NCI-H1417 (cell line): ENCODE measurements at regions not wholly inside any gene's neighbourhood (a gene's known extent, or its start where the extent isn't known, plus 50 kb on each side); places are given as distances from the start of the nearest gene placed in this dataset.

ENCODE experiments used
- DNase-seq, 3 experiments: peaks; one replicate each; lab custom pipeline; 2025; lab: John Stamatoyannopoulos, UW

GRCh38 chr1:57868239-57868638, 444.4 kb upstream of the DAB1 start:
- no peak for DNase-seq

- peak in 1 of 3 experiments; percentile 77 for DNase-seq
Measured at GRCh38 chr1:57866998-57867397, 443.1 kb upstream of the DAB1 start.

- no peak for DNase-seq
Measured at GRCh38 chr1:57860931-57861565, 437.2 kb upstream of the DAB1 start.

- DNase-seq = peak in 1 of 3 experiments; percentile 16
Measured at GRCh38 chr1:57860325-57860724, 436.5 kb upstream of the DAB1 start.

GRCh38 chr1:57858740-57859139, 434.9 kb upstream of the DAB1 start:
- no peak for DNase-seq

- no peak for DNase-seq
Measured at GRCh38 chr1:57857809-57858208, 433.9 kb upstream of the DAB1 start.

GRCh38 chr1:57854436-57854835, 430.6 kb upstream of the DAB1 start:
- DNase-seq = no peak

GRCh38 chr1:57850176-57850940, 426.5 kb upstream of the DAB1 start:
- no peak for DNase-seq

GRCh38 chr1:57848406-57848805, 424.5 kb upstream of the DAB1 start:
- DNase-seq = no peak

- DNase-seq = no peak
Measured at GRCh38 chr1:57845041-57845440, 421.2 kb upstream of the DAB1 start.

- no peak for DNase-seq
Measured at GRCh38 chr1:57844382-57844980, 420.6 kb upstream of the DAB1 start.

- DNase-seq = no peak
Measured at GRCh38 chr1:57843760-57844159, 419.9 kb upstream of the DAB1 start.

GRCh38 chr1:57839526-57839925, 415.7 kb upstream of the DAB1 start:
- DNase-seq = peak; percentile 69 to 94 (median 73)

GRCh38 chr1:57839067-57839466, 415.2 kb upstream of the DAB1 start:
- DNase-seq = peak; percentile 45 to 94 (median 58)

- peak; percentile 31 to 77 (median 40) for DNase-seq
Measured at GRCh38 chr1:57835620-57836019, 411.8 kb upstream of the DAB1 start.

GRCh38 chr1:57833296-57833695, 409.4 kb upstream of the DAB1 start:
- DNase-seq = no peak

- peak in 1 of 3 experiments; percentile 41 for DNase-seq
Measured at GRCh38 chr1:57832612-57833011, 408.8 kb upstream of the DAB1 start.

- DNase-seq = no peak
Measured at GRCh38 chr1:57831624-57832023, 407.8 kb upstream of the DAB1 start.

GRCh38 chr1:57826535-57826934, 402.7 kb upstream of the DAB1 start:
- peak in 1 of 3 experiments; percentile 20 for DNase-seq

GRCh38 chr1:57824535-57824934, 400.7 kb upstream of the DAB1 start:
- peak in 2 of 3 experiments; percentile 5 to 67 for DNase-seq

GRCh38 chr1:57820356-57821095, 396.7 kb upstream of the DAB1 start:
- no peak for DNase-seq

- peak in 1 of 3 experiments; percentile 23 for DNase-seq
Measured at GRCh38 chr1:57819893-57820292, 396.0 kb upstream of the DAB1 start.
